CD14-positive monocyte (primary cell): ENCODE measurements at regions not wholly inside any gene's neighbourhood (a gene's known extent, or its start where the extent isn't known, plus 50 kb on each side); places are given as distances from the start of the nearest gene placed in this dataset.

ENCODE experiments used
- DNase-seq, 3 donors: peaks; one replicate each; pipeline ENCODE4 v3.0.0-alpha.2; 2011 to 2022
- H2AFZ ChIP-seq: 2 replicates; pipeline ENCODE4 v1.6.0; 2012; ENCODE audit warnings: mild to moderate bottlenecking, low read depth, low read length, inconsistent platforms; ENCODE audit not compliant: insufficient read depth, poor library complexity, severe bottlenecking
- H3K27ac ChIP-seq, 2 donors: 1 replicate in 1 of 2; 2 replicates in 1 of 2; pipeline ENCODE4 v1.5.1; 2012 to 2013; ENCODE audit warnings: low read length in 2 of 2, control low read depth in 1 of 2, inconsistent platforms in 1 of 2, low read depth in 1 of 2, mild to moderate bottlenecking in 1 of 2
- H3K27me3 ChIP-seq, 2 donors: one replicate each; pipeline versions ENCODE4 v1.6.0 to v1.6.1; 2011 to 2013; ENCODE audit warnings: low read length in 2 of 2; ENCODE audit not compliant: control insufficient read depth in 2 of 2, insufficient read depth in 2 of 2
- H3K36me3 ChIP-seq, 2 donors: replicated peaks in 1 of 2; 1 replicate in 1 of 2; 2 replicates in 1 of 2; pipeline versions ENCODE4 v1.5.1 to v1.6.1; 2012 to 2013; ENCODE audit warnings: low read length in 2 of 2, control low read depth in 1 of 2, inconsistent platforms in 1 of 2, mild to moderate bottlenecking in 1 of 2; ENCODE audit not compliant: insufficient read depth in 2 of 2, control insufficient read depth in 1 of 2
- H3K4me1 ChIP-seq, 2 donors: 1 replicate in 1 of 2; 2 replicates in 1 of 2; pipeline versions ENCODE4 v1.5.1 to v1.6.1; 2012 to 2013; ENCODE audit warnings: low read length in 2 of 2, control low read depth in 1 of 2, inconsistent platforms in 1 of 2, mild to moderate bottlenecking in 1 of 2, moderate library complexity in 1 of 2; ENCODE audit not compliant: insufficient read depth in 2 of 2, control insufficient read depth in 1 of 2
- H3K4me2 ChIP-seq: replicated peaks from 2 replicates; pipeline ENCODE3; 2012; ENCODE audit warnings: low read length, moderate library complexity, mild to moderate bottlenecking; ENCODE audit not compliant: poor library complexity, severe bottlenecking; ENCODE audit errors: extremely low read depth
- H3K4me3 ChIP-seq, 3 experiments: fragments of 200-600 bp in 1 of 3; sonication (generic) in 1 of 3; replicated peaks in 1 of 3; 1 replicate in 2 of 3; 2 replicates in 1 of 3; pipeline ENCODE4 v1.5.1; 2011 to 2013; ENCODE audit warnings: low read length in 3 of 3, mild to moderate bottlenecking in 3 of 3, control low read depth in 2 of 3, low read depth in 2 of 3, inconsistent platforms in 1 of 3, moderate library complexity in 1 of 3
- H3K79me2 ChIP-seq: 2 replicates; pipeline ENCODE4 v1.6.0; 2012; ENCODE audit warnings: mild to moderate bottlenecking, control low read depth, inconsistent platforms, low read length, moderate library complexity; ENCODE audit not compliant: insufficient read depth
- H3K9ac ChIP-seq: 2 replicates; pipeline ENCODE4 v1.6.0; 2017; ENCODE audit warnings: low read length, mild to moderate bottlenecking; ENCODE audit not compliant: insufficient read depth, poor library complexity, severe bottlenecking
- H3K9me3 ChIP-seq, 2 donors: replicated peaks in 1 of 2; 1 replicate in 1 of 2; 2 replicates in 1 of 2; pipeline versions ENCODE4 v1.5.1 to v1.6.1; 2012 to 2013; ENCODE audit warnings: low read length in 2 of 2, control low read depth in 1 of 2; ENCODE audit not compliant: control insufficient read depth in 1 of 2, insufficient read depth in 1 of 2
- H4K20me1 ChIP-seq: 2 replicates; pipeline ENCODE4 v1.6.0; 2012; ENCODE audit warnings: mild to moderate bottlenecking, low read length, control low read depth, moderate library complexity; ENCODE audit not compliant: insufficient read depth
- H3K27ac Mint-ChIP-seq, 7 donors: one replicate each; pipeline ENCODE4 v1.8.0; 2020; ENCODE audit warnings: mild to moderate bottlenecking in 7 of 7, mixed read lengths in 7 of 7, moderate library complexity in 6 of 7, inconsistent platforms in 2 of 7
- H3K27me3 Mint-ChIP-seq, 3 donors: one replicate each; pipeline ENCODE4 v1.8.0; 2021 to 2022; ENCODE audit warnings: low read depth in 3 of 3, mild to moderate bottlenecking in 3 of 3, mixed read lengths in 3 of 3, moderate library complexity in 3 of 3, inconsistent platforms in 1 of 3
- H3K36me3 Mint-ChIP-seq, 2 donors: one replicate each; pipeline ENCODE4 v1.8.0; 2020; ENCODE audit warnings: mixed read lengths in 2 of 2, inconsistent platforms in 1 of 2, mild to moderate bottlenecking in 1 of 2
- H3K4me1 Mint-ChIP-seq: one replicate; pipeline ENCODE4 v1.8.0; 2020; ENCODE audit warnings: mild to moderate bottlenecking, mixed read lengths
- H3K4me3 Mint-ChIP-seq, 2 donors: one replicate each; pipeline ENCODE4 v1.8.0; 2020; ENCODE audit warnings: mild to moderate bottlenecking in 2 of 2, mixed read lengths in 2 of 2, moderate library complexity in 1 of 2
- H3K9me3 Mint-ChIP-seq, 7 donors: one replicate each; pipeline ENCODE4 v1.8.0; 2020 to 2022; ENCODE audit warnings: mixed read lengths in 7 of 7, mild to moderate bottlenecking in 6 of 7, moderate library complexity in 6 of 7, inconsistent platforms in 2 of 7
- CTCF ChIP-seq: fragments of 200-600 bp; IDR thresholded peaks from one replicate; pipeline ENCODE4 v1.8.0; 2022; ENCODE audit warnings: antibody characterized with exemption, mild to moderate bottlenecking
- WGBS: methylation state at CpG from one replicate; pipeline ENCODE4 v1.1.5; 2013; ENCODE audit warnings: missing lambda C conversion rate; ENCODE audit not compliant: insufficient coverage; 5-methylcytosine and 5-hydroxymethylcytosine counted together
- intact Hi-C, 2 donors: fragments of 100-400 bp; cut with micrococcal nuclease; formaldehyde crosslinking; loops; one replicate each; pipeline versions ENCODE4 v1.15.0 to v1.15.1; 2023

DNA sequence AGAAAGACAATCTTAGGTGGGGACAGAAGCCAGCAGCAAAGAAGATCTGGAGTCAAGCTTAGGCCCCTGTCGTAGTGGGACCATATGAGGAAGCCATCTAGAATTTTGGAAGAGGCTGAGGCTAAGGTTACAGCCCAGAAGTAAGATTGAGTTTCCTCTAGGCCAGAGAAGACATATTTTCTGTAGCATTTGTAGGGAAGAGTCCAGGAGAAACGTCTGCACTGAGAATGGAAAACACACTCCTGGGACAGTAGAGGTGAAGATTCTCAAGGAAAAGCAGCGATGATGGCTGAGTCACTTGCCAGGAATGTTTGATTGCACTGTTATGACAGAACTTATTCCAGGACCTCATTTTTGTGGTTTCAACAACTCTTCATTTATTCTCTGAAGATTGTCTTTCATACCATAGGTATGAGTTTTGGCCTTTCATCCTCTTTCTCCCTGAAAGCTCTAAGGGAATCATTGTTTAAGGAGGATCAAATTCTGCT lies 107.2 kb downstream of the GTPBP8 start:
- intact Hi-C loops: no loop called here
- no peak for TF ChIP-seq CTCF
- no peaks in the 10 kb centered on the region for H3K36me3 Mint-ChIP-seq
- no peak overlapping the region for H3K4me3 Mint-ChIP-seq
- Histone ChIP-seq H2AFZ (no peak overlapping the region), H3K9ac (no peak overlapping the region), H3K9me3 (no peaks in the 10 kb centered on the region), H3K79me2 (no peaks in the 10 kb centered on the region), H3K36me3 (no peaks in the 10 kb centered on the region), H3K4me1 (peaks cover 8 to 13% of the 10 kb centered on the region in 2 donors), H4K20me1 (no peaks in the 10 kb centered on the region), H3K4me3 (no peak overlapping the region), H3K27ac (no peak overlapping the region), H3K4me2 (no peak overlapping the region), H3K27me3 (no peaks in the 10 kb centered on the region)
- 100% methylated on average over 2 of the region's 3 CpGs for WGBS
- H3K27ac Mint-ChIP-seq: no peak overlapping the region
- peaks cover 19% of the 10 kb centered on the region for H3K4me1 Mint-ChIP-seq
- peaks cover 0 to 2% (median 0%) of the 10 kb centered on the region in 7 donors for H3K9me3 Mint-ChIP-seq
- no peak for DNase-seq
- peaks cover 0 to 3% (median 1%) of the 10 kb centered on the region in 3 donors for H3K27me3 Mint-ChIP-seq

DNA sequence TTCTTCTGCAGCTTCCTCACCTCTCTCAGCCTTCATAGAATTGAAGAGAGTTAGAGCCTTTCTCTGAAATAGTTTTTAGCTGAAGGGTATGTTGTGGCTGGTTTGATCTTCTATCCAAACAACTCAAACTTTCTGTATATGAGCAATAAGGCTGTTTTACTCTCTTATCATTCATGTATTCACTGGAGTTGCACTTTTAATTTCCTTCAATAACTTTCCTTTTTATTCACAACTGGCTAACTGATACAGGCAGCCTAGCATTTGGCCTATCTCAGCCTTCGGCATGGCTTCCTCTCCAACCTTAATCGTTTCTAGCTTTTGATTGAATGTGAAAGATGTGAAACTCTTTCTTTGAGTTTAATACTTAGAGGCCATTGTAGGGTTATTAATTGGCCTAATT lies 109.3 kb downstream of the GTPBP8 start:
- Histone ChIP-seq H3K27ac (no peak overlapping the region), H3K9ac (no peak overlapping the region), H3K4me1 (peaks cover 21 to 32% of the 10 kb centered on the region in 2 donors), H3K79me2 (no peaks in the 10 kb centered on the region), H3K9me3 (no peaks in the 10 kb centered on the region), H3K36me3 (no peaks in the 10 kb centered on the region), H4K20me1 (no peaks in the 10 kb centered on the region), H3K4me3 (no peak overlapping the region), H3K4me2 (no peak overlapping the region), H2AFZ (no peak overlapping the region), H3K27me3 (no peaks in the 10 kb centered on the region)
- H3K9me3 Mint-ChIP-seq: peaks cover 0 to 2% (median 0%) of the 10 kb centered on the region in 7 donors
- peaks cover 34% of the 10 kb centered on the region for H3K4me1 Mint-ChIP-seq
- DNase-seq: no peak
- TF ChIP-seq CTCF: no peak
- no peak overlapping the region for H3K4me3 Mint-ChIP-seq
- H3K27ac Mint-ChIP-seq: no peak overlapping the region
- intact Hi-C loops: no loop called here
- no CpG with 5 or more reads among the region's 2 CpGs for WGBS
- H3K36me3 Mint-ChIP-seq: no peaks in the 10 kb centered on the region
- no peaks in the 10 kb centered on the region for H3K27me3 Mint-ChIP-seq
